NCI-H1436 (cell line): ENCODE measurements at regions not wholly inside any gene's neighbourhood (a gene's known extent, or its start where the extent isn't known, plus 50 kb on each side); places are given as distances from the start of the nearest gene placed in this dataset.
A peak's percentile ranks its signal among the peaks of the same experiment; 100 is the strongest.
"Not testable (repeated sequence)": the region's sequence is repeated elsewhere in the genome, so short reads cannot be mapped to it uniquely, and the experiment has no call there.

Experiments used
- DNase-seq: peaks from one replicate; lab custom pipeline; 2025; lab: John Stamatoyannopoulos, UW

DNA sequence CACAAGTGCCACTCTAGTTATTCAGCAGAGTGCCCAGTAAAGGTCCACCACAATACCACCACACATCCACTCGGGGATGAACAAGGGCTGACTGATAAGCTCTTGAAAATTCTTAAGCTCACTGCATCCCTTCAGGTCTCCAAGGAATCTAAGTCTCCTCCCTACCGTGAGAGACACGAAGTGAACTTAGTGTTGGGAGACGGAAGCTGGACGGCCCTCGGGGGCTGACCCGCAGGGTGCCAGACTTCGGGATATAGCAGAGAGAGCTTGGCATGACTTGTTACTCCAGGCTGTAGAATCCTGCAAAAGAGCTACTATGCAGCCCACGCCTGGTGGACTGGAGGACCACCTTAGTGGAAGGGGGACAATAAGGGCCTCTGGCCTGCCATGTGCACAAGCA lies 75.1 kb downstream of the LYZL1 start:
- DNase-seq: not testable (repeated sequence)

DNA sequence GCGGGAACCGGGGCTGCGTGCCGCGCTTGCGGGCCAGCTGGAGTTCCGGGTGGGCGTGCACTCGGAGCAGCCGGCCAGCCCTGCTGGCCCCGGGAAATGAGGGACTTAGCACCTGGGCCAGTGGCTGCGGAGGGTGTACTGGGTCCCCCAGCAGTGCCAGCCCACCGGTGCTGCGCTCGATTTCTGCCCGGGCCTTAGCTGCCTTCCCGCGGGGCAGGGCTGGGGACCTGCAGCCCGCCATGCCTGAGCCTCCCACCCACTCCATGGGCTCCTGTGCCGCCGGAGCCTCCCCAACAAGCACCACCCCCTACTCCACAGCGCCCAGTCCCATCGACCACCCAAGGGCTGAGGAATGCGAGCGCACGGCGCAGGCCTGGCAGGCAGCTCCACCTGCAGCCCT lies 77.3 kb downstream of the LYZL1 start:
- not testable (repeated sequence) for DNase-seq

GRCh38 chr10:29369419-29369818 lies 80.5 kb downstream of the LYZL1 start:
- DNase-seq: no peak

- no peak for DNase-seq
Observed at GRCh38 chr10:29370097-29371092, 81.5 kb downstream of the LYZL1 start.

DNA sequence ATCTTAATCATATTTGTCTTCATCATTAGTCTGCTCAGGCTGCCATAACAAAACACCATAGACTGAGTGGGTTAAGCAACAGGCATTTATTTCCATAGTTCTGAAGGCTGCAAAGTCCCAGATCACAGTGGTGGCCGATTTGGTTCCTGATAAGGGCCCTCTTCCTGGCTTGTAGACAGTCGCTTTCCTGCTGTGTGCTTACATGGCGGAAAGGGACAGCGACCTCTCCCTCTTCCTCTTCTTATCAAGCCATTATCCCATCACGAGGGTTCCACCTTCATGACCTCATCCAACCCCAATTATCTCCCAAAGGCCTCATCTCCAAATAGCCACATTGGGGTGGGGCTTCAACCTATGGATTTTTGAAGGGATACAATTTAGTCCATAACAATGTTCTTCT lies 84.0 kb downstream of the LYZL1 start:
- DNase-seq: no peak

- DNase-seq: no peak
Observed at GRCh38 chr10:29374162-29374561, 85.3 kb downstream of the LYZL1 start.

DNA sequence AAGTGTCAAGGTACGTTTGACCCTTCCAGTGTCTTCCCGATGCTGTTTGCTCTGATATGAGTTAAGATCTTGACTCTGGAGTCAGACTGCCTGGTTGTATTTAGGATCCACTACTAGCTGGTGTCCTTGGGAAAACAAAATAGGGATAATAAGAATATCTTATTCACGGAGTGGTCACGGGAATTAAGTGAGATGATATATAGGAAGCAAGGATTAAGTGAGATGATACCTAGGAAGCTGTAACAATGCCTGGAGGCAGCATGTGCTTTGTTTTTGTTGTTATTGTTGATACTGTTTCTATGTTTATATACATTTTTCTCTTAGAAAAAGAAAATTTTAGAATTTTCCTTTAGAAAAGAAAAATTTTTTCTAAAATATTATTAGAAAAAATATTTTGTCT lies 87.0 kb downstream of the LYZL1 start:
- no peak for DNase-seq

- no peak for DNase-seq
Observed at GRCh38 chr10:29377333-29377961, 88.6 kb downstream of the LYZL1 start.

- no peak for DNase-seq
Observed at GRCh38 chr10:29378106-29378505, 89.2 kb downstream of the LYZL1 start.

GRCh38 chr10:29379208-29379607 lies 90.3 kb downstream of the LYZL1 start:
- DNase-seq: no peak

GRCh38 chr10:29379777-29380598 lies 91.1 kb downstream of the LYZL1 start:
- DNase-seq: not testable (repeated sequence)

DNA sequence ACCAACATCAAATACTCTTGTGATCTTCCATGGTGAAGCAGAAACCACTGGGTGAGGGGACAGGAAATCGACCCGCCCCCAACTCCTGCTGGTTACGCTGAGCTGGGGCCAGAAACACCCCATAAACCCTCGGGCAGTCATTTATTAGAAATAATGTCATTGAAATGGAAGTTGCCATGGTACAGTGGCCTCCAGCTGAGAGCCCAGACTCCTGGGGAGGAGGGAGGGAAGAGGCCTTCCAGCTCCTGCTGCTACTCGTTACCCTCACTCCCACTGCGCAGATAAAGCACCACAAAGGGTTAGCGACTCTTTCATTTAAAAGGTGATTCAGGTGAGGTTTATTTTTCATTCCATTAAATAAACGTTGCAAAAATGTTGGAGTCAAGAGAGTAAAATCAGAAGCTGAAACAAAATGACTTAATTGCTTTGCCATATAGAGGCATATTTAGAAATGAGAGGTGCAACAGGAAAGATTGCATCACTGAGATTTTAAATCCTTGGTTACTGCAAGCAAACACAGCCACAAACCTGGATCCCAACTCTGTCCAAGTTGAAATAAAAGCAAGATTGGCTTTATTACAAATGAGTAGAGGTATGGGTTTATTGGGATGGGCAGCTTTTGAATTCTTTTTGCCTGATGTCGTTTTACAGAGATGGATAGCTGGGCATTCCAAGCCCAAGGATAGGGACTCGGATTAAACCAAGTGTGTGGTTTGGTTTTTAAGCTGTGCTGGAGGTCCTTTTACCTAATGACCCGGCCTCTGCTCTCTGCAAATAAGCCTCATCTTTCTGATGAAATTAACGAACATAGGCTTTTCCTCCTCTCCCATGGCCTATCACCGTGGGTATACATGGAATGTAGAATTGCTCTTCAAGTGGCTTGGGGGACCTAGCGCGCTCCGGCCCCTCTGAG lies 92.0 kb downstream of the LYZL1 start:
- not testable (repeated sequence) for DNase-seq

- peak; percentile 28 for DNase-seq
Observed at GRCh38 chr10:29386342-29386999, 97.6 kb downstream of the LYZL1 start.

- peak; percentile 17 for DNase-seq
Observed at GRCh38 chr10:29387269-29387668, 98.4 kb downstream of the LYZL1 start.

DNA sequence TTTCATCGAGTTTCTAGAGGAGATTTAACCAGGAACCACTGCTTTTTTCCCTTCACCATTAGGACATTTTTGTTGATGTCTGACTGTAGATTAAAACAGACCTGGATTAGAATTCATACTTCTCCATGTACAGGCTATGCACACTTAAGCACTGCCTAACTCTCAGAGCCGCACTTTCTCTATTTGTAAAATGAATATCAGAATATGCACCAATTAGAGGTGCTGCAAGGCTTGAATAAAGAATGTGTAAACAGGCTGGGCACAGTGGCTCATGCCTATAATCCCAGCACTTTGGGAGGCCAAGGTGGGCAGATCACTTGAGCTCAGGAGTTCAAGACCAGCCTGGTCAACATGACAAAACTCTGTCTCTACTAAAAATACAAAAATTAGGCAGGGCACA lies 99.2 kb downstream of the LYZL1 start:
- DNase-seq: not testable (repeated sequence)

DNA sequence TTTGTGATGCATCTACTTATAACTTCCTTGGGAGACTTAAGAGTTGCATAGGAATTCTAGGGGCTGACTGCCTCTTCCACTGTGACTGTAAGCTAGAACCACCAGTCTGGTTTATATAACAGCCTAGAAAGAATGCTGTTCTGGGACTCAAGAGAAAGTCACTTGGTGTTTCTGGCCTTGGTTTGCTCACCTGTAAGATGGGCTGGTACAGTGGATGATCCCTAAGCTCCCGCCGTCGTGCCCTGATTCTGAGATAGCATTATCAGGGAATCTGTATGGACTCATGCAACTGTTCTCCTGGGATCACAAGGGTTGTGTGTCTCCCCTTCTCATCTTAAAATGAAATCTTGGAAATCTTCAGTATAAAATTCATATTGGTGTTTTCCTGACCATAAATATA lies 100.6 kb downstream of the LYZL1 start:
- DNase-seq: no peak

GRCh38 chr10:29389935-29390334 lies 101.1 kb downstream of the LYZL1 start:
- DNase-seq: no peak

DNA sequence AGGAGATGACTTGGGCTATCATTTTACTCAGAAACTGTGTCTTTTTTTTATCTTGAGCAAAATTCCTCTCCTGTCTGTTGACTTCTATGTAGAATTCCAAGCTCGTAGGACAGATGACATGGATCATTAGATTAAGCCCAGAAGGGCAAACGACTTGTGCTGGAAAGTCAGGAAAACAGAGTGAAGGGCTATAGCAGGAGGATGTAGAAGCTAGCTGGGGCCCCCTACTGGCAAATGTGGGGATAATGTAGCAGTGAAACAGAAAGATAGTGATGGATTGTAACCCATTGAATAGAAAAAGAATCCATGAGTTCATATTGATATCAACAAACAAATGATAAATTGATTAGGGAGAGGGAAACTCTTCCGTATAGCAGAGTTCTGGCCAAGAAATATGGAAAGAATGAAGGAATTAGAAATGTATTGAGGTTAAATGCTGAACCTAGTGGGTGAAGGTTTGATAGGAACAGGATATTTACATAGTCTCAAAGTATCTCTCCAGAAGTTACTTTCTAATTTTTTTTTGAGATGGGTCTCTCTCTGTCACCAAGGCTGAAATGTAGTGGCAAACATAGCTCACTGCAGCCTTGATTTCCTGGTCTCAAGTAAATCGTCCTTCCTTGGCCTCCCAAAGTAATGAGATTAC lies 103.6 kb downstream of the LYZL1 start:
- peak; percentile 23 for DNase-seq

DNA sequence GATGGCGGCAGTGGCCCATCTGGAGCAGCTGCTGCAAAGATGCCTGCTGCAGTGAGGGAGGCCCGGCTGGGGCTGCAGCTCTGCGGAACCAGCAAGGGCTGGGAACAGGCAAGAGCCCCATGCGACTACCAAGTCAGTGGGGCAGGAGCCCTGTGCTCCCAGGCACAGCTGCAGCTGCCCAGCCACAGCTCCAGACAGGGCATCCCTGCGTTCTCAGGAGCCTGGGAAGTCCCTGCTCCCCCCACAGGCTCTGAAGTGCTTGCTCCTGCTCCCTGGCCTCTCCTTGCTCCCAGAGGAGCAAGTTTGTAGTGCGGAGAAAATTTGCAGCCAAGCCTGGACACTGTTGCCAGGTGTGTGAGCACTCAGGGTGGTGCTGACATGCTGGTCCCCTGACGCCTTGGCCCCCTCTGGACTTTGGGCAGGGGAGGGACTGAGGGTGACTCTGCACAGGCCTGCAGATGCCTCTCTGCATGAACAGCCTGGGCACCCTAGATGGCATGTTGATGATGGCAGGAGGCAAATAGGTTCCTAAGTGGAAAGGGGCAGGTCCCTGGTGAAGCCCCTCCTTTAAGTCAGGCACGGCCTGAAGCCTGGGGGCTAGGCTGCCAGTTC lies 105.6 kb downstream of the LYZL1 start:
- no peak for DNase-seq

GRCh38 chr10:29395409-29395808 lies 106.5 kb downstream of the LYZL1 start:
- DNase-seq: no peak
